Lower lobe of right lung (tissue), 2 donors: ENCODE measurements at regions not wholly inside any gene's neighbourhood (a gene's known extent, or its start where the extent isn't known, plus 50 kb on each side); places are given as distances from the start of the nearest gene placed in this dataset.

ENCODE experiments used
- ATAC-seq, 2 donors: fragments of 200-7000 bp; cut with Tn5 transposase; one replicate each; pipeline ENCODE4 v1.9.1; 2020 to 2022; ENCODE audit warnings: mild to moderate bottlenecking in 2 of 2, moderate library complexity in 2 of 2
- DNase-seq: peaks from one replicate; pipeline ENCODE4 v3.0.0-alpha.2; 2020
- H3K27ac ChIP-seq: fragments of 200-600 bp; one replicate; pipeline ENCODE4 v1.8.0; 2022
- H3K27me3 ChIP-seq: fragments of 200-600 bp; one replicate; pipeline ENCODE4 v1.8.0; 2022; ENCODE audit warnings: low read depth
- H3K36me3 ChIP-seq: fragments of 200-600 bp; one replicate; pipeline ENCODE4 v1.8.0; 2022; ENCODE audit warnings: mild to moderate bottlenecking
- H3K4me1 ChIP-seq: fragments of 200-600 bp; one replicate; pipeline ENCODE4 v1.8.0; 2022
- H3K4me3 ChIP-seq: fragments of 200-600 bp; one replicate; pipeline ENCODE4 v1.8.0; 2022; ENCODE audit warnings: mild to moderate bottlenecking
- H3K9me3 ChIP-seq: fragments of 200-600 bp; one replicate; pipeline ENCODE4 v1.8.0; 2022
- CTCF ChIP-seq: fragments of 200-600 bp; IDR thresholded peaks from one replicate; pipeline ENCODE4 v1.8.0; 2022; ENCODE audit warnings: antibody characterized with exemption, mild to moderate bottlenecking
- intact Hi-C: fragments of 100-400 bp; cut with DNase I; formaldehyde crosslinking; loops from one replicate; pipeline ENCODE4 v1.11.0; 2022
- donor health status: DM: no; HTN: yes; CAD: no; lungs with severe emphysema.

- Histone ChIP-seq H3K9me3 (peaks cover 4% of the 10 kb centered on the region), H3K4me3 (no peak overlapping the region), H3K27ac (no peak overlapping the region), H3K27me3 (no peaks in the 10 kb centered on the region), H3K4me1 (no peaks in the 10 kb centered on the region), H3K36me3 (no peaks in the 10 kb centered on the region)
- no peak for TF ChIP-seq CTCF
- ATAC-seq (no peak), DNase-seq (no peak)
- intact Hi-C loops, result no loop called here
These were observed 91.2 kb upstream of the KCTD3 start for GRCh38 chr1:215475796-215476481.

- intact Hi-C loops, result no loop called here
- H3K4me3 ChIP-seq, result no peak overlapping the region
- no peaks in the 10 kb centered on the region for H3K27me3 ChIP-seq
- no peaks in the 10 kb centered on the region for H3K36me3 ChIP-seq
- DNase-seq, result no peak
- H3K4me1 ChIP-seq, result no peaks in the 10 kb centered on the region
- no peak overlapping the region for H3K27ac ChIP-seq
- no peak for TF ChIP-seq CTCF
- no peak for ATAC-seq
- peaks cover 4% of the 10 kb centered on the region for H3K9me3 ChIP-seq
These were observed 90.6 kb upstream of the KCTD3 start for GRCh38 chr1:215476541-215476940.

GRCh38 chr1:215477632-215478031 lies 89.5 kb upstream of the KCTD3 start:
- intact Hi-C loops, result no loop called here
- ATAC-seq, result no peak

GRCh38 chr1:215479567-215479966 lies 87.5 kb upstream of the KCTD3 start:
- no peak for TF ChIP-seq CTCF
- Histone ChIP-seq H3K4me3 (no peak overlapping the region), H3K27ac (no peak overlapping the region), H3K27me3 (no peaks in the 10 kb centered on the region), H3K36me3 (no peaks in the 10 kb centered on the region), H3K9me3 (peaks cover 4% of the 10 kb centered on the region), H3K4me1 (no peaks in the 10 kb centered on the region)
- ATAC-seq (no peak), DNase-seq (no peak)
- intact Hi-C loops, result no loop called here

More at GRCh38 chr1:215477632-215478031, 89.5 kb upstream of the KCTD3 start:
- Histone ChIP-seq H3K36me3 (no peaks in the 10 kb centered on the region), H3K9me3 (peaks cover 4% of the 10 kb centered on the region), H3K4me1 (no peaks in the 10 kb centered on the region), H3K27ac (no peak overlapping the region), H3K4me3 (no peak overlapping the region), H3K27me3 (no peaks in the 10 kb centered on the region)
- TF ChIP-seq CTCF, result no peak
- no peak for DNase-seq

GRCh38 chr1:215482079-215482478 lies 85.0 kb upstream of the KCTD3 start:
- no peak for ATAC-seq

More at GRCh38 chr1:215482079-215482478, 85.0 kb upstream of the KCTD3 start:
- no peaks in the 10 kb centered on the region for H3K36me3 ChIP-seq
- no peaks in the 10 kb centered on the region for H3K27me3 ChIP-seq
- H3K4me3 ChIP-seq, result no peak overlapping the region
- intact Hi-C loops, result no loop called here
- peaks cover 4% of the 10 kb centered on the region for H3K9me3 ChIP-seq
- no peak overlapping the region for H3K27ac ChIP-seq
- H3K4me1 ChIP-seq, result no peaks in the 10 kb centered on the region
- no peak for DNase-seq
- TF ChIP-seq CTCF, result no peak
